ENCODE measurements at regions not wholly inside any gene's neighbourhood (a gene's known extent, or its start where the extent isn't known, plus 50 kb on each side); places are given as distances from the start of the nearest gene placed in this dataset.

- TF ChIP-seq CTCF (IDR thresholded peaks at IDR 0.05) (no peak), POLR2A (IDR thresholded peaks at IDR 0.05; ENCODE audit: low read depth) (no peak), POLR2AphosphoS5 (IDR thresholded peaks at IDR 0.05) (no peak), EP300 (IDR thresholded peaks at IDR 0.05) (no peak)
Observed at GRCh38 chr13:105368781-105369180, 1166.7 kb downstream of the EFNB2 start.

All from esophagus muscularis mucosa (tissue), 4 donors.